PFSK-1 (cell line): ENCODE measurements at regions not wholly inside any gene's neighbourhood (a gene's known extent, or its start where the extent isn't known, plus 50 kb on each side); places are given as distances from the start of the nearest gene placed in this dataset.

Experiments
- POLR2AphosphoS5 ChIP-seq: IDR thresholded peaks from 2 replicates; pipeline ENCODE4 v1.6.1; 2012; ENCODE audit warnings: low read depth, mild to moderate bottlenecking, control low read depth, low read length, moderate library complexity
- SIN3A ChIP-seq: IDR thresholded peaks from 2 replicates; pipeline ENCODE4 v1.6.1; 2012; ENCODE audit warnings: mild to moderate bottlenecking, low read length, moderate library complexity, borderline replicate concordance; ENCODE audit not compliant: insufficient read depth
- TAF1 ChIP-seq: IDR thresholded peaks from 2 replicates; pipeline ENCODE4 v1.6.1; 2012; ENCODE audit warnings: low read length, control low read depth, borderline replicate concordance; ENCODE audit not compliant: insufficient read depth
- TF ChIP-seq, protein P1 (sequence below), 2 experiments: IDR thresholded peaks; 2 replicates each; pipeline versions ENCODE4 v1.6.1 to v1.8.0; 2011 to 2012; ENCODE audit warnings: low read depth in 2 of 2, low read length in 2 of 2, control low read depth in 1 of 2, inconsistent platforms in 1 of 2, mild to moderate bottlenecking in 1 of 2, moderate library complexity in 1 of 2; ENCODE audit not compliant: insufficient read depth in 1 of 2

DNA sequence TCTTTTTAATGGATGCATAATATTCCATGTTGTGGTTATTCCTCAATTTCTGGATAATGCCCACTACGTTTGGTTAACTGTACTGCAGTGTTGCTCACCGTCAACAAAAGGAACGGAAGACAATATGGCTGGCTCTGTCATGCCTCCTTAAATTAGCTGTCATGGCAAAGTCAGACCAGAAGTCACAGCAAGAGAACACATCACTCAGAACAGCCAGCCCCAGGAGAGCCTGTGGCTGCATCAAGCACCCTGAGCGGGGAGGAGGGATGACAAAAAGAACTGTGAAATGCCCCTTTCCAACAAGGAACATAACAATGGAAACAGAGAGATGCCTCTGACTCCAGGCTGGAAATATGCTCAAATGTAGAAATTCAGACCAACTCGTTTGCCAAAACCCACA lies 366.0 kb upstream of the ZNF507 start:
- TF ChIP-seq, protein P1, sequence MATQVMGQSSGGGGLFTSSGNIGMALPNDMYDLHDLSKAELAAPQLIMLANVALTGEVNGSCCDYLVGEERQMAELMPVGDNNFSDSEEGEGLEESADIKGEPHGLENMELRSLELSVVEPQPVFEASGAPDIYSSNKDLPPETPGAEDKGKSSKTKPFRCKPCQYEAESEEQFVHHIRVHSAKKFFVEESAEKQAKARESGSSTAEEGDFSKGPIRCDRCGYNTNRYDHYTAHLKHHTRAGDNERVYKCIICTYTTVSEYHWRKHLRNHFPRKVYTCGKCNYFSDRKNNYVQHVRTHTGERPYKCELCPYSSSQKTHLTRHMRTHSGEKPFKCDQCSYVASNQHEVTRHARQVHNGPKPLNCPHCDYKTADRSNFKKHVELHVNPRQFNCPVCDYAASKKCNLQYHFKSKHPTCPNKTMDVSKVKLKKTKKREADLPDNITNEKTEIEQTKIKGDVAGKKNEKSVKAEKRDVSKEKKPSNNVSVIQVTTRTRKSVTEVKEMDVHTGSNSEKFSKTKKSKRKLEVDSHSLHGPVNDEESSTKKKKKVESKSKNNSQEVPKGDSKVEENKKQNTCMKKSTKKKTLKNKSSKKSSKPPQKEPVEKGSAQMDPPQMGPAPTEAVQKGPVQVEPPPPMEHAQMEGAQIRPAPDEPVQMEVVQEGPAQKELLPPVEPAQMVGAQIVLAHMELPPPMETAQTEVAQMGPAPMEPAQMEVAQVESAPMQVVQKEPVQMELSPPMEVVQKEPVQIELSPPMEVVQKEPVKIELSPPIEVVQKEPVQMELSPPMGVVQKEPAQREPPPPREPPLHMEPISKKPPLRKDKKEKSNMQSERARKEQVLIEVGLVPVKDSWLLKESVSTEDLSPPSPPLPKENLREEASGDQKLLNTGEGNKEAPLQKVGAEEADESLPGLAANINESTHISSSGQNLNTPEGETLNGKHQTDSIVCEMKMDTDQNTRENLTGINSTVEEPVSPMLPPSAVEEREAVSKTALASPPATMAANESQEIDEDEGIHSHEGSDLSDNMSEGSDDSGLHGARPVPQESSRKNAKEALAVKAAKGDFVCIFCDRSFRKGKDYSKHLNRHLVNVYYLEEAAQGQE (IDR thresholded peaks at IDR 0.05; ENCODE audit: insufficient read depth in 1 of 2, low read depth in 2 of 2, low read length in 2 of 2) = no peak
- TF ChIP-seq SIN3A (no peak), POLR2AphosphoS5 (no peak), TAF1 (no peak)
